GM18909 (cell line): ENCODE measurements at regions not wholly inside any gene's neighbourhood (a gene's known extent, or its start where the extent isn't known, plus 50 kb on each side); places are given as distances from the start of the nearest gene placed in this dataset.
A peak's percentile ranks its signal among the peaks of the same experiment; 100 is the strongest.

Source experiments
- ATAC-seq: cut with Tn5 transposase; IDR thresholded peaks from one replicate; pipeline ENCODE4 v1.9.1; 2021; ENCODE audit warnings: mild to moderate bottlenecking; ENCODE audit not compliant: unreplicated experiment, poor library complexity

- ATAC-seq: no peak
Measured at GRCh38 chr12:92007787-92008186, 137.9 kb downstream of the BTG1 start.

- no peak for ATAC-seq
Measured at GRCh38 chr12:92003701-92004100, 141.9 kb downstream of the BTG1 start.

GRCh38 chr12:92002673-92003382 is 142.8 kb downstream of the BTG1 start:
- ATAC-seq: no peak

GRCh38 chr12:92002195-92002649 is 143.4 kb downstream of the BTG1 start:
- no peak for ATAC-seq

DNA sequence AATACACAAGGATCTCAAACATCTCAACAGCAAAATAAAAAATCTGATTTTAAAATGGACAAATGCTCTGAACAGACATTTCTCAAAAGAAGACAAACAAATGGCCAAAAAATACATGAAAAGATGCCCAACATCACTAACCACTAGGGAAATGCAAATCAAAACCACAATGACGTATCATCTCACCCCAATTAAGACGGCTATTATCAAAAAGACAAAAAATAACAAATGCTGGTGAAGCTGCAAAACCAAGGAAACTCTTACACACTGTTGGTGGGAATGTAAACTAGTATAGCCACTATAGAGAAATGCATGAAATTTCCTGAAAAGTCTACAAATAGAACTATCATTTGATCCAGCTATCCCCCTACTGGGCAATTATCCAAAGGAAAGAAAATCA is 145.0 kb downstream of the BTG1 start:
- ATAC-seq: no peak

- ATAC-seq: no peak
Measured at GRCh38 chr12:91999823-92000222, 145.8 kb downstream of the BTG1 start.

DNA sequence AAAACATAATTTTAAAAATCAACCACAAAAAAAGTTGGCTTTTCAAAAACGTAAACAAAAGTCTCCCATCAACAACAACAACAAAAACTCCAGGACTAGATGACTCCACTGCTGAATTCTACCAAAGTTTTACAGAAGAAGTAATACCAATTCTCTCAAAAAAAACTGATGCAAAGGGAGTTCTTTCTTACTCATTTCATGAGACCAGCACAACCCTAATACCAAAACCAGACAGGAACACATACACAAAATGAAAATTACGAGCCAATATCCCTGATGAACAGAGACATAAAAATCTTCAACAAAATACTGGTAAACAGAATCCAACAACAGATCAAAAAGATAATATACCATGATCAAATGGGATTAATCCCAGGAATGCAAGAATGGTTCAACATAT is 147.3 kb downstream of the BTG1 start:
- ATAC-seq: no peak

GRCh38 chr12:91994208-91994797 is 151.3 kb downstream of the BTG1 start:
- no peak for ATAC-seq

- ATAC-seq: no peak
Measured at GRCh38 chr12:91993287-91994017, 152.2 kb downstream of the BTG1 start.

DNA sequence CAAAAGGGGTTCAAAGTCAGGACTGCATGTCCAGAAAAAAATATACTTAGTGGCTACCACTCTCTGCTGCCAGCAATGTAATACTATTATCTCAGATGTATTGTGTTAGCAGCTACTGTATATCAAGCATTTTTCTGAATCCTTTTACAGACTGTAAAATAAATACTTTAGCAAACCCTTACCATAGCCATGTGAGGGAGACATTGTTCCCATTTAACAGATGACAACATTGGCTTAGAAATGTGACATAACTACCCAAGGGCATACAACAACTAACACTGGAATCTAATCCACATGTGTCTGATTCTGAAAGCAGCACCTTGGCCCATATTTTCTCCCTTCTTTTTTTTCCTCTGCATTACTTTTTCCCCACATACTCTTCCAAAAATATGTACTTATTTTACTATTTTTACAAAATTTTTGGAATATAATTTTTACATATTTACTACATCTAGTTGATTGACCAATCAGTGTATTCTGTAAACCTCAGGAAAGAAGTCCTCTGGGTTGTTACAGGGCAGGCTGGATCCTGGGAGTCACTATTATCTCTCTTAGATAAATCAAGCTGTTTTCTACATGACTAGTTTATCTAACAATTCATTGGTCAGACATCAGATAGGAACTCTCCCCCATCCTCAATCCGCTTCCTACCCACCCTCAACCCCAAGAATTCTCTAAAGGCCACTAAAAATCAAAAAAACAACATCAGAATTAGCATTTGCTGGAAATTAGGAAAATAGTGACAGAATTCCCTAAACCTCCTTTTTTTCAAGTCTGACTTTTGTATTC is 154.1 kb downstream of the BTG1 start:
- ATAC-seq: peak; percentile 45

DNA sequence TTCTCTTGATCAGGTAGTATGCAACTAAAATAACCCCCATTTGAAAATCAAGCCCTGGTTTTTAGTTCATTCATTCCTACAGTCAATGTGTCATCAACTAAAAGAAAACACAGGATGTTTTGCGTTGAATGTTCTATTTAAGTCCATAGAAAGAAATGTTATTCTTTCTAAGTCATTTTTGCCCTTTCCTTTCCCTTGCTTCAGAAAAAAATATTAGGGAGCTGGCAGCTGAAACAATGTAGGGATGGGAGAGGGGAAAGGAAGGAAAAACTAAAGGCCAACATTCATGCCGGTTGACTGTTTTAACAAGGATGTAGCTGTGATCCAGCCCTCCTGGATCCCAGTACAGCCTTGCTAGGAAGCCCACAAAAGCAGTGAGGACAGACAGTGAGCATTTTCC is 155.1 kb downstream of the BTG1 start:
- no peak for ATAC-seq

- ATAC-seq: no peak
Measured at GRCh38 chr12:91989143-91989542, 156.5 kb downstream of the BTG1 start.

GRCh38 chr12:91988086-91988923 is 157.3 kb downstream of the BTG1 start:
- no peak for ATAC-seq

GRCh38 chr12:91986084-91986483 is 159.6 kb downstream of the BTG1 start:
- no peak for ATAC-seq

DNA sequence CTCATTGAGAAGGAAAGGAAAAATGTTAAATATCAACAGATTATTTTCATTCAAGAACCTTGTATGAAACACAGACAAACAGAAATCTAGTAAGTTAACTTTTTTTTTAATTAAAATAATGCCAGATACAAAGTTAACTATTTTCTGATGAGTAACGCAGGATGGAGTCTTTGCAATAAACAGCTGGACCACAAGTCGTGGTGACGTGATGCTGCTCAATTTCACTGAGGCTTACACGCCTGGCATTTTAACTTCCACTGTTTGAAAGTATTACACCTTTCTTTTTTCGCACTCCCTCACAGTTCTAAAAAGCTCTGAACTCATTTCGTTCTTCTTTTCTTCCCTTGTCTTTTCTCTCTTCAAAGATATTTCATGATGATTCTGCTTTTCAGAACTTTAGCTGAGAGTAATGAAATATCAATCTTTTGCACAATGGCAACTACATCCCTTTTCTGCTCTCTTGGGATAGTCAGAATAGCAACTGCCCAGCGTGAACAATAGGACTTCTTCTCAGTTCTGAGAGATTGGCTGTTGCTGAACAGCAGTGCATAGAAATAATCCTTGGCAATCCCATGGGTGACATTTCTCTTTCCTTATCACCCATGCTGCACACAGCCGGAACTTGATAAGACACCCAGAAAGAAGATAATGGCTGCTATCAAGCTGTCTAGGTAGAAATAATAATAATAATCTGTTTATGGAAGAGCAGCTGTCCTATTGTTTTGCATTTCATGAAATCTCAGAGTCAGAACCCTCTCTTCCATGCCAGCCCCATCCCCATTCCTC is 160.5 kb downstream of the BTG1 start:
- no peak for ATAC-seq

GRCh38 chr12:91984556-91984955 is 161.1 kb downstream of the BTG1 start:
- no peak for ATAC-seq

DNA sequence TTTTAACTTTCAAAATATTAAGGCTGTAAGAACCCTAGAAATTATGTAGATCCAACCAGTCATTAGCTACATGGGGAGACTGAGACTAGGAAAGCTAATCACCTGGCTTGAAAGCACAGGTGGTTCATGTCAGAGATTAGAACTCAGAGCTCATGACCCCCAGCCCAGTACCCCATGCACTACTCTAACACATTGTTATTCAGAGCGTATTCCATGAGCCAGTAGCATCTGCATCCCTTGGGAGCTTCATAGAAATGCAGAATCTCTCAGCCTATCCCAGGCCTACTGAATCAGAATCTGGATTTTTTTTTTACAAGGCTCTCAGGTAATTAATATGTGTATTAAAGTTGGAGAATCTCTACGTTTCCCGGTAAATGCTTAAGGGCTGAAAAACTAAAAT is 161.7 kb downstream of the BTG1 start:
- no peak for ATAC-seq

DNA sequence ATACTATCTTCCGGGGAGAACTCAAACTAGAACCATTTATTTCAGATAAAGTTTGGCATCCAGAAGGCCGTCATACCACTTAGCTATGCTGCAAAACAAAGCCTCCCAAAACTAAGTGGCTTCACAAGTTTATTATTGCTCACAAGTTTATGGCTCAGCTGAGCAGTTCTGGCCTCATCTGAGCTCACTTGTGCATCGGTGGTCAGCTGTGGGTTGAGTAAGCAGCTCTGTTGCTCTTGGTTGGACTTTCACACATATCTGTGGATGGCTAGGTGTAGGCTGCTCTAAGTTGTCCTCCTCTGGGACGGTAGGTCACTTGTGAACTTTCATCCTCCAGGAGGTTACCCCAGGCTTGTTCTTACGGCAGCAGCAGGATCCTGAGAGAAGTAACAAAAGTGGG is 162.7 kb downstream of the BTG1 start:
- no peak for ATAC-seq

- no peak for ATAC-seq
Measured at GRCh38 chr12:91980389-91980821, 165.2 kb downstream of the BTG1 start.
